ENCODE measurements at regions not wholly inside any gene's neighbourhood (a gene's known extent, or its start where the extent isn't known, plus 50 kb on each side); places are given as distances from the start of the nearest gene placed in this dataset.

- DNase-seq (ENCODE audit: low read depth in 2 of 2) = no peak
- TF ChIP-seq, protein P1, sequence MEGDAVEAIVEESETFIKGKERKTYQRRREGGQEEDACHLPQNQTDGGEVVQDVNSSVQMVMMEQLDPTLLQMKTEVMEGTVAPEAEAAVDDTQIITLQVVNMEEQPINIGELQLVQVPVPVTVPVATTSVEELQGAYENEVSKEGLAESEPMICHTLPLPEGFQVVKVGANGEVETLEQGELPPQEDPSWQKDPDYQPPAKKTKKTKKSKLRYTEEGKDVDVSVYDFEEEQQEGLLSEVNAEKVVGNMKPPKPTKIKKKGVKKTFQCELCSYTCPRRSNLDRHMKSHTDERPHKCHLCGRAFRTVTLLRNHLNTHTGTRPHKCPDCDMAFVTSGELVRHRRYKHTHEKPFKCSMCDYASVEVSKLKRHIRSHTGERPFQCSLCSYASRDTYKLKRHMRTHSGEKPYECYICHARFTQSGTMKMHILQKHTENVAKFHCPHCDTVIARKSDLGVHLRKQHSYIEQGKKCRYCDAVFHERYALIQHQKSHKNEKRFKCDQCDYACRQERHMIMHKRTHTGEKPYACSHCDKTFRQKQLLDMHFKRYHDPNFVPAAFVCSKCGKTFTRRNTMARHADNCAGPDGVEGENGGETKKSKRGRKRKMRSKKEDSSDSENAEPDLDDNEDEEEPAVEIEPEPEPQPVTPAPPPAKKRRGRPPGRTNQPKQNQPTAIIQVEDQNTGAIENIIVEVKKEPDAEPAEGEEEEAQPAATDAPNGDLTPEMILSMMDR (conservative IDR thresholded peaks at IDR 0.05 in 1 of 2, IDR thresholded peaks at IDR 0.05 in 1 of 2; ENCODE audit: low read depth in 1 of 2, low read length in 2 of 2) = no peak
- no peak for TF ChIP-seq EZH2 (IDR thresholded peaks at IDR 0.05; ENCODE audit: low read length, missing control alignments)
- no peak overlapping the region for H3K9ac ChIP-seq (ENCODE audit: insufficient read depth, low read length)
- H3K79me2 ChIP-seq (ENCODE audit: control insufficient read depth, insufficient read depth, low read length) = no peaks in the 10 kb centered on the region
- no peak overlapping the region for H3K4me2 ChIP-seq (ENCODE audit: extremely low read depth, insufficient read depth, low read length)
- H2AFZ ChIP-seq (ENCODE audit: low read length) = no peak overlapping the region
- no peaks in the 10 kb centered on the region for H3K36me3 ChIP-seq (ENCODE audit: control insufficient read depth, insufficient read depth, low read length)
- H3K9me3 ChIP-seq (ENCODE audit: control insufficient read depth, insufficient read depth, low read depth, low read length) = no peaks in the 10 kb centered on the region
- H3K27me3 ChIP-seq (ENCODE audit: control insufficient read depth, insufficient read depth, low read length) = no peaks in the 10 kb centered on the region
- no peak overlapping the region for H3K4me3 ChIP-seq (replicated peaks in 1 of 4; ENCODE audit: control extremely low read depth in 1 of 4, insufficient read depth in 1 of 4, low read depth in 3 of 4, low read length in 4 of 4)
- no peaks in the 10 kb centered on the region for H3K4me1 ChIP-seq (ENCODE audit: control insufficient read depth, extremely low read depth, insufficient read depth, low read length)
- no peaks in the 10 kb centered on the region for H4K20me1 ChIP-seq (ENCODE audit: control insufficient read depth, extremely low read depth, insufficient read depth, low read length)
- H3K27ac ChIP-seq (ENCODE audit: insufficient read depth, low read length) = no peak overlapping the region
These were observed 328.4 kb downstream of the PHF14 start for GRCh38 chr7:11302121-11302520.

- Histone ChIP-seq H3K79me2 (ENCODE audit: control insufficient read depth, insufficient read depth, low read length) (no peaks in the 10 kb centered on the region), H3K9me3 (ENCODE audit: control insufficient read depth, insufficient read depth, low read depth, low read length) (no peaks in the 10 kb centered on the region), H3K4me3 (replicated peaks in 1 of 4; ENCODE audit: control extremely low read depth in 1 of 4, insufficient read depth in 1 of 4, low read depth in 3 of 4, low read length in 4 of 4) (no peak overlapping the region), H2AFZ (ENCODE audit: low read length) (no peak overlapping the region), H4K20me1 (ENCODE audit: control insufficient read depth, extremely low read depth, insufficient read depth, low read length) (no peaks in the 10 kb centered on the region), H3K9ac (ENCODE audit: insufficient read depth, low read length) (no peak overlapping the region), H3K4me1 (ENCODE audit: control insufficient read depth, extremely low read depth, insufficient read depth, low read length) (no peaks in the 10 kb centered on the region), H3K36me3 (ENCODE audit: control insufficient read depth, insufficient read depth, low read length) (no peaks in the 10 kb centered on the region), H3K27ac (ENCODE audit: insufficient read depth, low read length) (no peak overlapping the region), H3K4me2 (ENCODE audit: extremely low read depth, insufficient read depth, low read length) (no peak overlapping the region), H3K27me3 (ENCODE audit: control insufficient read depth, insufficient read depth, low read length) (no peaks in the 10 kb centered on the region)
- DNase-seq (ENCODE audit: low read depth in 2 of 2) = no peak
- TF ChIP-seq, protein P1 (conservative IDR thresholded peaks at IDR 0.05 in 1 of 2, IDR thresholded peaks at IDR 0.05 in 1 of 2; ENCODE audit: low read depth in 1 of 2, low read length in 2 of 2) = no peak
- no peak for TF ChIP-seq EZH2 (IDR thresholded peaks at IDR 0.05; ENCODE audit: low read length, missing control alignments)
These were observed 340.1 kb downstream of the PHF14 start for GRCh38 chr7:11313801-11314200.

DNA sequence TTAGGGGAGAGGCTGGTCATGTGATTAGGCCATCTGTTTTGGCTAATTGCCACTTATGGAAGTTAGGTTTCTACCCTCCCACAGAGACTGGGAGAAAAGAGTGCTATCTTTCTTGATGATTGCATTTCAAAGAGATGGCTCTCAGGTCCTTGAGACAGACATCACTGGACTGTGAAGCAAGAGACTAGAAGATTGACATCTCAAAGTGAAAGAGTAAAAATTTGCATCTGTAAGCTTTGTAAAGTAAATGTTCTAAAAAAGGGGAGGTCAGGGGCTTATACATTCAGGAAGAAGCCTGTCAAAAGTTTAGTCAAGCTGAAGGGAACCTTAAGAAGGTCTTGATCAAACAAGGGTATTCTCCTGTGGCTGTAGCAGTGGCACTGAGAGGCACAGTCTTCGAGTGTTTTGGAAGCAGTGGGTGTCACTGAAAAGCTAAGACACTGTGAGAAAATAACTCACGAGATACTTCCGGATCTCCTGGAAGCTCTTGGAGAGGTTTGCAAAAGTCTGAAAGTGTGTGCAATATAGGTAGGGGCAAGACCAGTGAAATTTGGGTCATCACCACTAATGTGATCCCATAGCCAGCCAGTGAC is 342.1 kb downstream of the PHF14 start:
- Histone ChIP-seq H3K36me3 (ENCODE audit: control insufficient read depth, insufficient read depth, low read length) (no peaks in the 10 kb centered on the region), H3K9me3 (ENCODE audit: control insufficient read depth, insufficient read depth, low read depth, low read length) (no peaks in the 10 kb centered on the region), H3K79me2 (ENCODE audit: control insufficient read depth, insufficient read depth, low read length) (no peaks in the 10 kb centered on the region), H2AFZ (ENCODE audit: low read length) (no peak overlapping the region), H3K4me3 (replicated peaks in 1 of 4; ENCODE audit: control extremely low read depth in 1 of 4, insufficient read depth in 1 of 4, low read depth in 3 of 4, low read length in 4 of 4) (no peak overlapping the region), H3K4me1 (ENCODE audit: control insufficient read depth, extremely low read depth, insufficient read depth, low read length) (no peaks in the 10 kb centered on the region), H3K27ac (ENCODE audit: insufficient read depth, low read length) (no peak overlapping the region), H3K27me3 (ENCODE audit: control insufficient read depth, insufficient read depth, low read length) (no peaks in the 10 kb centered on the region), H3K4me2 (ENCODE audit: extremely low read depth, insufficient read depth, low read length) (no peak overlapping the region), H3K9ac (ENCODE audit: insufficient read depth, low read length) (no peak overlapping the region), H4K20me1 (ENCODE audit: control insufficient read depth, extremely low read depth, insufficient read depth, low read length) (no peaks in the 10 kb centered on the region)
- no peak for TF ChIP-seq EZH2 (IDR thresholded peaks at IDR 0.05; ENCODE audit: low read length, missing control alignments)
- TF ChIP-seq, protein P1 (conservative IDR thresholded peaks at IDR 0.05 in 1 of 2, IDR thresholded peaks at IDR 0.05 in 1 of 2; ENCODE audit: low read depth in 1 of 2, low read length in 2 of 2) = no peak
- DNase-seq (ENCODE audit: low read depth in 2 of 2) = no peak

Measured in fibroblast of lung (primary cell).